ENCODE measurements at regions not wholly inside any gene's neighbourhood (a gene's known extent, or its start where the extent isn't known, plus 50 kb on each side); places are given as distances from the start of the nearest gene placed in this dataset.

DNA sequence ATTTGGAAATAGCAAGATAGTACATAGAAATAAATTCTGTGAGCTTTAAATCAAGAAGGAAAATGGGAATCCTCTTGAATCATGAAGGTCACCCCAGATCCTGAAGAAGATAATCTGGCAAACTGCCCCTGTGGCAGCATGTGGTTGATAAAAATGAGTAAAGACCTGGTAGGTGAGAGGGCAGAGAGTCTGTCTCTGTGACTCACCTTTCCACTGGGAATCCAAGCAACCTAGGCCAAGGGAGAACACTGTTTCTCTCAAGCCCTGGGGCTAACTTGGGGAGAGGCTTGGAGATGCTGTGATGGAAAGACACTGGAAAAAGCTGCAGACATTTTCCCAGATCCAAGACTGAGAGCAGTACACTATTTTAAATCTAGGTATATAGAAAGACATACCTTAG, 185.8 kb upstream of the CNTNAP5 start (continued):
- TF ChIP-seq, protein P1, sequence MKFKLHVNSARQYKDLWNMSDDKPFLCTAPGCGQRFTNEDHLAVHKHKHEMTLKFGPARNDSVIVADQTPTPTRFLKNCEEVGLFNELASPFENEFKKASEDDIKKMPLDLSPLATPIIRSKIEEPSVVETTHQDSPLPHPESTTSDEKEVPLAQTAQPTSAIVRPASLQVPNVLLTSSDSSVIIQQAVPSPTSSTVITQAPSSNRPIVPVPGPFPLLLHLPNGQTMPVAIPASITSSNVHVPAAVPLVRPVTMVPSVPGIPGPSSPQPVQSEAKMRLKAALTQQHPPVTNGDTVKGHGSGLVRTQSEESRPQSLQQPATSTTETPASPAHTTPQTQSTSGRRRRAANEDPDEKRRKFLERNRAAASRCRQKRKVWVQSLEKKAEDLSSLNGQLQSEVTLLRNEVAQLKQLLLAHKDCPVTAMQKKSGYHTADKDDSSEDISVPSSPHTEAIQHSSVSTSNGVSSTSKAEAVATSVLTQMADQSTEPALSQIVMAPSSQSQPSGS (IDR thresholded peaks at IDR 0.05; ENCODE audit: low read length), result no peak
- TF ChIP-seq ZNF24 (IDR thresholded peaks at IDR 0.05), result no peak
- no peak for TF ChIP-seq EGR1 (IDR thresholded peaks at IDR 0.05; ENCODE audit: borderline replicate concordance in 1 of 2, low read depth in 2 of 2, low read length in 2 of 2)
- TF ChIP-seq POU2F2 (IDR thresholded peaks at IDR 0.05; ENCODE audit: borderline replicate concordance, low read depth, low read length), result no peak
- TF ChIP-seq ZNF592 (IDR thresholded peaks at IDR 0.05), result no peak

GRCh38 chr2:123840016-123840415, 185.1 kb upstream of the CNTNAP5 start:
- RAD21 ChIA-PET (ENCODE audit: unreplicated experiment), result no interaction called here
- CTCF ChIA-PET, result no interaction called here
- no peaks in the 10 kb centered on the region for H3K4me1 ChIP-seq (ENCODE audit: control insufficient read depth, insufficient read depth, low read length)
- no peaks in the 10 kb centered on the region for H4K20me1 ChIP-seq (ENCODE audit: control insufficient read depth, insufficient read depth)
- TF ChIP-seq, protein P2, sequence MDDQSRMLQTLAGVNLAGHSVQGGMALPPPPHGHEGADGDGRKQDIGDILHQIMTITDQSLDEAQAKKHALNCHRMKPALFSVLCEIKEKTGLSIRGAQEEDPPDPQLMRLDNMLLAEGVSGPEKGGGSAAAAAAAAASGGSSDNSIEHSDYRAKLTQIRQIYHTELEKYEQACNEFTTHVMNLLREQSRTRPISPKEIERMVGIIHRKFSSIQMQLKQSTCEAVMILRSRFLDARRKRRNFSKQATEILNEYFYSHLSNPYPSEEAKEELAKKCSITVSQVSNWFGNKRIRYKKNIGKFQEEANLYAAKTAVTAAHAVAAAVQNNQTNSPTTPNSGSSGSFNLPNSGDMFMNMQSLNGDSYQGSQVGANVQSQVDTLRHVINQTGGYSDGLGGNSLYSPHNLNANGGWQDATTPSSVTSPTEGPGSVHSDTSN (IDR thresholded peaks at IDR 0.05; ENCODE audit: insufficient replicate concordance, low read depth, low read length), result no peak
- no peak for TF ChIP-seq BACH1 (IDR thresholded peaks at IDR 0.05; ENCODE audit: borderline replicate concordance)
- no peak for FAIRE-seq
- no peak for DNase-seq (ENCODE audit: low read depth, low spot score)
- no peak overlapping the region for H3K9ac ChIP-seq (ENCODE audit: control insufficient read depth, insufficient read depth, low read length)
- no peaks in the 10 kb centered on the region for H3K27me3 ChIP-seq (replicated peaks in 1 of 2; ENCODE audit: control insufficient read depth in 2 of 2, insufficient read depth in 2 of 2, low read length in 1 of 2)
- no peak overlapping the region for H3K4me3 ChIP-seq
- no TSS peak for BruUV-seq (replicated peaks)
- no peaks in the 10 kb centered on the region for H3K36me3 ChIP-seq (ENCODE audit: control insufficient read depth in 2 of 2, insufficient read depth in 2 of 2, low read length in 1 of 2)
- ATAC-seq, result no peak
- SMC1A ChIA-PET (ENCODE audit: uncharacterized antibody, unreplicated experiment), result no interaction called here
- in situ Hi-C loops (cut with MboI), result no loop called here
- no peak overlapping the region for H3K4me2 ChIP-seq (ENCODE audit: control insufficient read depth, insufficient read depth)
- POLR2A ChIA-PET, result no interaction called here
- H3K79me2 ChIP-seq (ENCODE audit: control insufficient read depth, insufficient read depth, low read length), result no peaks in the 10 kb centered on the region
- intact Hi-C loops (cut with micrococcal nuclease; ENCODE audit: unreplicated experiment), result no loop called here
- H2AFZ ChIP-seq (ENCODE audit: control insufficient read depth, low read depth, low read length), result no peak overlapping the region
- H3K9me3 ChIP-seq (replicated peaks; ENCODE audit: control insufficient read depth, insufficient read depth, low read length), result no peaks in the 10 kb centered on the region; the same call in 2 of the 3 replicates
- H3K27ac ChIP-seq (ENCODE audit: control insufficient read depth, insufficient read depth), result no peak overlapping the region
